Prostate gland (tissue), 2 donors: ENCODE measurements at regions not wholly inside any gene's neighbourhood (a gene's known extent, or its start where the extent isn't known, plus 50 kb on each side); places are given as distances from the start of the nearest gene placed in this dataset.

Experiments
- CTCF ChIP-seq, 4 experiments: fragments of 200-600 bp in 2 of 4; fragments of 450-650 bp in 2 of 4; sonication (generic) in 2 of 4; IDR thresholded peaks; 1 replicate in 3 of 4; 2 replicates in 1 of 4; pipeline ENCODE4 v1.5.1; 2016 to 2019; ENCODE audit warnings: antibody characterized with exemption in 4 of 4, mild to moderate bottlenecking in 2 of 4, moderate library complexity in 2 of 4
- POLR2A ChIP-seq: fragments of 450-650 bp; IDR thresholded peaks from one replicate; pipeline ENCODE4 v1.6.1; 2016; ENCODE audit warnings: antibody characterized with exemption, mild to moderate bottlenecking
- POLR2AphosphoS5 ChIP-seq: sonication (generic); formaldehyde crosslinking; IDR thresholded peaks from one replicate; pipeline ENCODE4 v1.6.1; 2017; ENCODE audit warnings: antibody characterized with exemption

GRCh38 chr11:91141655-91142054 is 918.8 kb upstream of the CHORDC1 start:
- TF ChIP-seq CTCF (IDR thresholded peaks at IDR 0.05), result no peak
- no peak for TF ChIP-seq POLR2A
- TF ChIP-seq POLR2AphosphoS5, result no peak
